ENCODE measurements at regions not wholly inside any gene's neighbourhood (a gene's known extent, or its start where the extent isn't known, plus 50 kb on each side); places are given as distances from the start of the nearest gene placed in this dataset.

GRCh38 chr12:65734226-65734625 lies 90.1 kb upstream of the HMGA2 start:
- FAIRE-seq (no peak), ATAC-seq (no peak), DNase-seq (ENCODE audit: extremely low read depth in 1 of 4, low spot score in 3 of 4) (no peak)
- in situ Hi-C loops (cut with MboI) (no loop called here), intact Hi-C loops (cut with micrococcal nuclease) (no loop called here)
- H3K36me3 ChIP-seq (ENCODE audit: control insufficient read depth, insufficient read depth, low read length), result no peaks in the 10 kb centered on the region
- no peak for TF ChIP-seq MCM5 (IDR thresholded peaks at IDR 0.05; ENCODE audit: low read depth)
- TF ChIP-seq TBL1XR1 (IDR thresholded peaks at IDR 0.05; ENCODE audit: low read length in 2 of 2), result no peak
- no peak for TF ChIP-seq KHSRP (IDR thresholded peaks at IDR 0.05)
- TF ChIP-seq DDX20 (tag; IDR thresholded peaks at IDR 0.05; ENCODE audit: low read depth), result no peak
- no peak for TF ChIP-seq THAP12 (CRISPR knock-in tag; IDR thresholded peaks at IDR 0.05)
- TF ChIP-seq ZNF239 (CRISPR knock-in tag; IDR thresholded peaks at IDR 0.05), result no peak
- TF ChIP-seq TGIF2 (CRISPR knock-in tag; IDR thresholded peaks at IDR 0.05), result no peak
- TF ChIP-seq, protein P1, sequence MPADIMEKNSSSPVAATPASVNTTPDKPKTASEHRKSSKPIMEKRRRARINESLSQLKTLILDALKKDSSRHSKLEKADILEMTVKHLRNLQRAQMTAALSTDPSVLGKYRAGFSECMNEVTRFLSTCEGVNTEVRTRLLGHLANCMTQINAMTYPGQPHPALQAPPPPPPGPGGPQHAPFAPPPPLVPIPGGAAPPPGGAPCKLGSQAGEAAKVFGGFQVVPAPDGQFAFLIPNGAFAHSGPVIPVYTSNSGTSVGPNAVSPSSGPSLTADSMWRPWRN (IDR thresholded peaks at IDR 0.05; ENCODE audit: low read depth), result no peak
- ChIA-PET POLR2A (no interaction called here), CTCF (ENCODE audit: low intra/inter-chr PET ratio) (no interaction called here)
- H3K79me2 ChIP-seq (ENCODE audit: control insufficient read depth, insufficient read depth, low read length), result no peaks in the 10 kb centered on the region
- H3K27me3 ChIP-seq (ENCODE audit: control insufficient read depth in 2 of 2, insufficient read depth in 2 of 2, low read length in 2 of 2), result peaks cover 3 to 9% of the 10 kb centered on the region in 2 experiments; a peak in 4 of 5 replicates
- 0% methylated on average over 2 of the region's 2 CpGs for WGBS (ENCODE audit: insufficient coverage, low coverage, missing lambda C conversion rate)
- no peaks in the 10 kb centered on the region for H3K9me1 ChIP-seq (ENCODE audit: control insufficient read depth, insufficient read depth, low read length)
- H4K20me1 ChIP-seq (replicated peaks; ENCODE audit: control insufficient read depth, insufficient read depth, low read length), result no peaks in the 10 kb centered on the region
- H3K27ac ChIP-seq (ENCODE audit: extremely low read depth, low read depth, low read length), result no peak overlapping the region
- H3K4me3 ChIP-seq, result no peak overlapping the region
- H2AFZ ChIP-seq (ENCODE audit: low read depth, low read length), result no peak overlapping the region
- no peak overlapping the region for H3K4me2 ChIP-seq (ENCODE audit: insufficient read depth, low read length)
- no peak overlapping the region for H3K9ac ChIP-seq (ENCODE audit: insufficient read depth in 1 of 2, low read depth in 2 of 2, low read length in 2 of 2)
- peaks cover 0 to 3% of the 10 kb centered on the region in 2 experiments; a peak in 2 of 5 replicates for H3K4me1 ChIP-seq (replicated peaks in 1 of 2; ENCODE audit: control insufficient read depth in 2 of 2, insufficient read depth in 2 of 2, low read length in 2 of 2)
- H3K9me3 ChIP-seq (replicated peaks; ENCODE audit: control insufficient read depth, insufficient read depth, low read depth, low read length), result no peaks in the 10 kb centered on the region; the same call in 1 of the 2 replicates
- BruUV-seq (replicated peaks), result no TSS peak
